ENCODE measurements at regions not wholly inside any gene's neighbourhood (a gene's known extent, or its start where the extent isn't known, plus 50 kb on each side); places are given as distances from the start of the nearest gene placed in this dataset.
"Not testable (repeated sequence)": the region's sequence is repeated elsewhere in the genome, so short reads cannot be mapped to it uniquely, and the experiment has no call there.

DNA sequence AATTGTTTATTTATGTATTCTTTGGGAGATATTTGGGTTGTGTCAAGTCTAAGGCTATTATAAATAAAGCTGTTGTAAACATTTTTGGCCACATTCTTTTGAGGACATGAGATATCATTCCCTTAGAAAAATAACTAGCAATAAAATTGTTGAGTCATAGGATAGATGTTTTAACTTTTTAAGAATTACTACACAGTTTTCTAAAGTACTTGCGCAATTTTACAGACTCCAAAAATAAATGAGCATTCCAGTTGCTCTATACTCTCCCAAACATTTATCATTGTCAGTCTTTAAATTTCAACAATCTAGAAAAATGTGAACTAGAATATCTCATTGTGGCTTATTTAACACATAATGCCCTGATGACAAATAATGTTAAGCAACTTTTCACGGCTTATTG is 189.1 kb upstream of the ADGRL3 start:
- Mint-ChIP-seq H3K4me3 (no peak overlapping the region), H3K36me3 (ENCODE audit: low read depth) (no peaks in the 10 kb centered on the region), H3K9me3 (peaks cover 23% of the 10 kb centered on the region), H3K27me3 (ENCODE audit: insufficient read depth) (no peaks in the 10 kb centered on the region), H3K27ac (no peak overlapping the region), H3K4me1 (ENCODE audit: low read depth) (no peaks in the 10 kb centered on the region)
- intact Hi-C loops (cut with micrococcal nuclease): no loop called here
- DNase-seq (ENCODE audit: low spot score): no peak

DNA sequence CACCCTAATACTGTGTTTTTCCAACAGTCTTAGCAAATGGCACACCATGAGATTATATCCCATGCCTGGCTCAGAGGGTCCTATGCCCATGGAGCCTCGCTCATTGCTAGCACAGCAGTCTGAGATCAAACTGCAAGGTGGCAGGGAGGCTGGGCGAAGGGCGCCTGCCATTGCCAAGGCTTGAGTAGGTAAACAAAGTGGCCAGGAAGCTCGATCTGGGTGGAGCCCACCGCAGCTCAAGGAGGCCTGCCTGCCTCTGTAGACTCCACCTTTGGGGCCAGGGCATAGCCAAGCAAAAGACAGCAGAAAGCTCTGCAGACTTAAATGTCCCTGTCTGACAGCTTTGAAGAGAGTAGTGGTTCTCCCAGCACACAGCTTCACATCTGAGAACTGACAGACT is 188.2 kb upstream of the ADGRL3 start:
- H3K27me3 Mint-ChIP-seq (ENCODE audit: insufficient read depth); H3K4me3 Mint-ChIP-seq; H3K4me1 Mint-ChIP-seq (ENCODE audit: low read depth); DNase-seq (ENCODE audit: low spot score); H3K36me3 Mint-ChIP-seq (ENCODE audit: low read depth); H3K27ac Mint-ChIP-seq; intact Hi-C loops (cut with micrococcal nuclease): not testable (repeated sequence)
- H3K9me3 Mint-ChIP-seq: peaks cover 26% of the 10 kb centered on the region

DNA sequence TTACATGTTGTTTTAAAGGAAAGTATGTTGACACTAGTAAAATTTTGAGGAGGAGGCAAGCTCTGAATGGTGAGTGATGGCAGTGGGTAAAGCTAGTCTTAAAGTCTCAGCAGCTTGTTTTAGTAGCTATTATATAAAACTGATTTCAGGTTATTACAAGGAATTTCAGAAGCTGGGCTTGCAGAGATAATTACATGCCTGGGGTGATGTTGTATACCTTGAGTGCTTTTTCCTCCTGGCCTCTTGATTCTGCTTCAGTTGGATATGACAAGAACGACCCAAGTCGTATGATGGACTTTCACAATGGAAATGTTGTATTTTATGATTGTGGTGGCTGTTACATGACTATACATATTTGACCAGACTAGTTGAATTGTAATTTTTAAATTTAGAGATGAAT is 175.5 kb upstream of the ADGRL3 start:
- DNase-seq (ENCODE audit: low spot score): no peak
- Mint-ChIP-seq H3K4me1 (ENCODE audit: low read depth) (no peaks in the 10 kb centered on the region), H3K27ac (no peak overlapping the region), H3K36me3 (ENCODE audit: low read depth) (no peaks in the 10 kb centered on the region), H3K27me3 (ENCODE audit: insufficient read depth) (no peaks in the 10 kb centered on the region), H3K9me3 (peaks cover 13% of the 10 kb centered on the region), H3K4me3 (no peak overlapping the region)
- intact Hi-C loops (cut with micrococcal nuclease): no loop called here

DNA sequence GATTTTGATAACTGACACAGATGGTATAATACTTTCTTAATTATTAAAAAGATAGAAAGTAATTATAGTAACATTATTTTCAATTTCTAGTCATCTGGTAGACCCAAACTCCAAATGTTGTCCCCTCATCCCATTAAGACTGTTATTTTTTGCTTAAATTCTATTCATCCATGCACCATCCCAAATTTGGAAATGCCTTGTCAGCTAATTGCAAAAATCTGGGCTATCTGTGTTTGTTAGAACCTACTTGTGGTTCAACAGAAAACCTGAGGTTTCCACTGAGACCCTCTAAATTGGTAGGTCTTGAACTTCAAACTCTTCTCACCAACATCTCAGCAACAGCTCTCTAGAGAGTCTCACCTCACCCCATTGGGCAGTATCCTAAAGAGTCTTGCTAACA is 172.2 kb upstream of the ADGRL3 start:
- no peaks in the 10 kb centered on the region for H3K36me3 Mint-ChIP-seq (ENCODE audit: low read depth)
- no peak overlapping the region for H3K27ac Mint-ChIP-seq
- no peak for DNase-seq (ENCODE audit: low spot score)
- H3K4me3 Mint-ChIP-seq: no peak overlapping the region
- no peaks in the 10 kb centered on the region for H3K4me1 Mint-ChIP-seq (ENCODE audit: low read depth)
- H3K27me3 Mint-ChIP-seq (ENCODE audit: insufficient read depth): no peaks in the 10 kb centered on the region
- intact Hi-C loops (cut with micrococcal nuclease): no loop called here
- peaks cover 9% of the 10 kb centered on the region for H3K9me3 Mint-ChIP-seq

DNA sequence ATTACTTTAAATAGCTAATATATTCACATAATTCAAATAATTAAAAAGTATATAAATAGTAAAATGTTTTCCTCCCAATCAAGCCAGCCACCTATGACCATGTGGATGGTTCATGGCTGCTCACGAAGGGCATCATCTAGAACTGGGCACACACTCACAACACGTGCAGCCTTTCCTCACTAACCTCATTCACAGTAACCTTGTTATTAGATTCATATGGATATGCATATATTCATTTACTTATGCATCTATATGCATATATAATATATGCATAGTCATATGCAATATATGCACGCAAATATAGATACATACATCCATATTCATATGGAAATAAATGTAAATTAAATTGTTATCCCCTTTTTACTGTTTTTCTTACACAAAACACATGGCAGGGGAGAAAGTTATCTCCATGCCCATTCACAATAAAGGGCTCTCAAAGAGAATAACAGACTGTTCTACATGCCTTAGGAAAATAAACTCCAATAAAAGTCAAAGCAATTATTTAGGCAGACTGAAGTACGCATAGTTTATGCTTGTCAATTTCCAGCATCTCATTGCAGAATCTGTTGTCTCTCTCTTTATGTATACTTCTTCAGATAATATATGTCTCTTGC is 163.9 kb upstream of the ADGRL3 start:
- Mint-ChIP-seq H3K4me1 (ENCODE audit: low read depth) (no peaks in the 10 kb centered on the region), H3K36me3 (ENCODE audit: low read depth) (no peaks in the 10 kb centered on the region)

DNA sequence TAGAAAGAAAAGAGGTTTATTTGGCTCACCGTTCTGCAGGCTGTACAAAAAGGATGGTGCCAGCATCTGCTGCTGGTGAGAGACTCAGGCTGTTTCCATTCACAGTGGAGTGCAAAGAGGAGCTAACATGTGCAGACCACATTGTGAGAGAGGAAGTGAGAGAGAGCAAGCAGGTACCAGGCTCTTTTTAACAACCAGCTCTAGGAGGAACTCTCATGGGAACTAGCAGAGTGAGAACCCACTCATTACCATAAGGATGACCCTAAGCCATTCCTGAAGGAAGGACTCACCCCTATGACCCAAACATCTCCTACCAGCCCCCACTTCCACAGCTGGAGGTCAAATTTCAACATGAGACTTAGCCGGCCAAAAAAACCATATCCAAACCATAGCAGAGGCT is 158.6 kb upstream of the ADGRL3 start:
- intact Hi-C loops (cut with micrococcal nuclease): no loop called here
- H3K4me3 Mint-ChIP-seq: no peak overlapping the region
- no peaks in the 10 kb centered on the region for H3K27me3 Mint-ChIP-seq (ENCODE audit: insufficient read depth)
- no peak overlapping the region for H3K27ac Mint-ChIP-seq
- H3K9me3 Mint-ChIP-seq: peaks cover 17% of the 10 kb centered on the region
- no peak for DNase-seq (ENCODE audit: low spot score)
- H3K36me3 Mint-ChIP-seq (ENCODE audit: low read depth): no peaks in the 10 kb centered on the region
- no peaks in the 10 kb centered on the region for H3K4me1 Mint-ChIP-seq (ENCODE audit: low read depth)

More for the DNA sequence above, 163.9 kb upstream of the ADGRL3 start:
- DNase-seq (ENCODE audit: low spot score): no peak
- H3K27me3 Mint-ChIP-seq (ENCODE audit: insufficient read depth): no peaks in the 10 kb centered on the region
- no peak overlapping the region for H3K4me3 Mint-ChIP-seq
- intact Hi-C loops (cut with micrococcal nuclease): no loop called here
- peaks cover 13% of the 10 kb centered on the region for H3K9me3 Mint-ChIP-seq
- H3K27ac Mint-ChIP-seq: no peak overlapping the region

DNA sequence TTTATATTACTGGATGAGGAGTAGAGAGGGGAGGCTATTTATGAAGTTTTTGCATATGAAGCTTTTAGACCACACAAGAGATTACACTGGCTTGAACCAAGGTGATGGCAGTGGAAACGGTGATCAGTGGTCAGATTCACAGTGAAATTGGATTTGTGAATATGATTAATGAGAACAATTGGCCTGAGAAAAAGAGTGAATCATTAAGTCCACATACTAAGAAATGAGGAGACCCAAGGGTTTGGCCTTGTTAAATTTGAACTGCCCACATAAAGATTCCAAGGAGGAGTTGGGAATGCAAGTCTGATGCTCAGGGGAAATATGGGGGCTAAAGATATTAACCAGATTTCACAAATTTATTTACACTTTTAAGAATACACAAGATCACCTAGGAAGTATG is 155.3 kb upstream of the ADGRL3 start:
- no peak overlapping the region for H3K4me3 Mint-ChIP-seq
- intact Hi-C loops (cut with micrococcal nuclease): no loop called here
- H3K9me3 Mint-ChIP-seq: peaks cover 12% of the 10 kb centered on the region
- H3K36me3 Mint-ChIP-seq (ENCODE audit: low read depth): no peaks in the 10 kb centered on the region
- no peak for DNase-seq (ENCODE audit: low spot score)
- H3K27ac Mint-ChIP-seq: no peak overlapping the region
- no peaks in the 10 kb centered on the region for H3K4me1 Mint-ChIP-seq (ENCODE audit: low read depth)
- H3K27me3 Mint-ChIP-seq (ENCODE audit: insufficient read depth): no peaks in the 10 kb centered on the region

DNA sequence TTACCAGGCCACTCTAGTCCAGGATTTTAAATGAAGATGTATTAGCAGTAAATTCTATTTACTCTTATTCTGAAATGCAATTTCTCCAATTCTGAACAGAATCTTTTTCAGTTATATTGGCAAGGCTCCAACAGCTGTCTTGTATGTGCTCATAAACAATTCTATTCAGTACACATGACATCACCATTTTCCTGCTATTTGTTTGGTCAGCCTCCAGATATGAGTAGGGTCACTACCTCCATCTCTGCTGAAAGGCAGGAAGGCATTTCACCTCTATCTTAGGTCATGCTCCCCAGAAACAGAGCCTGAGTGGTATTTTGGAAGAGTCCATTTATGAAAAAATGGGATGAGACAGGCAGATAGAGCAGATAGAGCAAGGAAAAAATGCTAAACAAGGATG is 151.1 kb upstream of the ADGRL3 start:
- intact Hi-C loops (cut with micrococcal nuclease): no loop called here
- Mint-ChIP-seq H3K36me3 (ENCODE audit: low read depth) (no peaks in the 10 kb centered on the region), H3K4me3 (no peak overlapping the region), H3K4me1 (ENCODE audit: low read depth) (no peaks in the 10 kb centered on the region), H3K27me3 (ENCODE audit: insufficient read depth) (no peaks in the 10 kb centered on the region), H3K27ac (no peak overlapping the region), H3K9me3 (peaks cover 1% of the 10 kb centered on the region)
- no peak for DNase-seq (ENCODE audit: low spot score)

DNA sequence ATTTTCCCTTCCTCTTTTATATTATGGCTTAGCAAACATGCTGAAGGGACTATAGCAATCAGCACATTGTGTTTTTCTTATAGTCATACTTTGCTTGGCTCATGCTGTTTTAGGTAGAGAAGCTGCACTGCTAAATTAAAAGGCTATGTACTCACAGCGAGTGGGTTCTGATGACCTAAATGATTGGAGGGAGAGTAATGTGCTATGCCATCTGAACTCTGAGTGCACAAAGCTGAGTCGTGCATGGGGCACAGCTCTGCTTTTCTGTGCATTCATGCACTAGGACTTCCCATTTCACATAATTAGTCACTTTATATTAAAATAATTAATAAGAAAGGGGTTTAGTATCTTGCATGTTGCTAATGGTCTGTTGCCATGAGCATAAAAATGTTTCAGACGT is 132.7 kb upstream of the ADGRL3 start:
- intact Hi-C loops (cut with micrococcal nuclease): no loop called here
- no peaks in the 10 kb centered on the region for H3K4me1 Mint-ChIP-seq (ENCODE audit: low read depth)
- H3K9me3 Mint-ChIP-seq: peaks cover 5% of the 10 kb centered on the region
- no peak overlapping the region for H3K27ac Mint-ChIP-seq
- no peak overlapping the region for H3K4me3 Mint-ChIP-seq
- no peak for DNase-seq (ENCODE audit: low spot score)
- no peaks in the 10 kb centered on the region for H3K27me3 Mint-ChIP-seq (ENCODE audit: insufficient read depth)
- no peaks in the 10 kb centered on the region for H3K36me3 Mint-ChIP-seq (ENCODE audit: low read depth)

DNA sequence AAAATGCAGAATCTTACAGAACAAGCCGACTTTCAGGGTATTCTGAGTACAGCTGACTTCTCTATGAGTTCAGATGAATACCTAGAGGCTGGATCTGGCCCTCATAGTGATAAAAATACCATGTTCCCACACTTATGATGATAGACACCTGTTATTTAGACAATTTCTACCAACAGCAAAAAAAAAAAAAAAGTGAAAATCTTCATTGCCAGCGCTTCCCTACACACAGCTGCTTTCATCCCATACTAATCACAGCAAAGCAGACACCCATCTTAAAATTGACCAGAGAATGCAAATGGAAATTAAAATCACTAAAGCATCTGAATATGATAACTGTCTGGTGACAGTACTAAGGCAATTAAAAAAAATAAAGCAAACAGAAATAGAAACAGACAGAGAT is 132.1 kb upstream of the ADGRL3 start:
- no peaks in the 10 kb centered on the region for H3K36me3 Mint-ChIP-seq (ENCODE audit: low read depth)
- intact Hi-C loops (cut with micrococcal nuclease): no loop called here

DNA sequence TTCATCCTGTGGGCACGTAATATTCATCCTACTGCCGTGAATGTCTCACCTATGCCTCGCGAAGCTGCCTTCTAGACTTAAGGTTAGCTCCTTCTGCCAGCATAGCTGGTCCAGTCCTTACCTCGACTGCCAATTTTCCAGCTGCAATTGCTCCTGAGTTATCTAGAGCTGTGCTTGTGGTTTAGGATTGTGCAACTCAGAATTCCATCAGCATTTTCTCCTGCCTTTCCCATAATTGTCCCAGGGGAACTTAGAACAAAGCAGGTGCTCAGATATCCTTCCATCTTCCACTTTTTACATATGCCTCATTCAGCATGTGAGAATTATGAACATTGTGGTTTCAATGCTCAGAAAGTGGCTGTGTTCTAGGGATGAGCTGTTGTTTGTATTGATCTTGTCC is 131.4 kb upstream of the ADGRL3 start:
- DNase-seq (ENCODE audit: low spot score): no peak
- Mint-ChIP-seq H3K27ac (no peak overlapping the region), H3K4me3 (no peak overlapping the region), H3K27me3 (ENCODE audit: insufficient read depth) (no peaks in the 10 kb centered on the region), H3K4me1 (ENCODE audit: low read depth) (no peaks in the 10 kb centered on the region), H3K9me3 (peaks cover 5% of the 10 kb centered on the region), H3K36me3 (ENCODE audit: low read depth) (no peaks in the 10 kb centered on the region)
- intact Hi-C loops (cut with micrococcal nuclease): no loop called here

More for the DNA sequence above, 132.1 kb upstream of the ADGRL3 start:
- Mint-ChIP-seq H3K27ac (no peak overlapping the region), H3K4me3 (no peak overlapping the region), H3K9me3 (peaks cover 5% of the 10 kb centered on the region), H3K4me1 (ENCODE audit: low read depth) (no peaks in the 10 kb centered on the region), H3K27me3 (ENCODE audit: insufficient read depth) (no peaks in the 10 kb centered on the region)
- no peak for DNase-seq (ENCODE audit: low spot score)

DNA sequence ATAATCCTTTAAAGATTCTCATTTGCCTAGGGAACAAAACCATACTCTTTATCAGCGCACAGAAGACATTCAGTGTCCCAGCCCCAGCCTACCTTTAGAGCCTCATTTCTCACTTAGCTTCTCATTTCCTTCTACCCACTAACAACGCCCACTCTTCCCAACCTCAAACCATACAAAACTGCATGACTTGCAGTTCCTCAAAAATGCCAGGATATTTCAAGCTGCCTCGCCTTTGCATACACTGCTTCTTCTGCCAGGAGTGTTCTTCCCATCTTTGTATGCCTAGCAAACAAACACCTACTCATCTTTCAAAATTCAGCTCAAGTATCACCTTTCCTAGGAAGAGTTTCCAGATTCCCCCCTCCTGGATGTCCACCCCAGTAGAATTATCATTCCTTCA is 129.9 kb upstream of the ADGRL3 start:
- no peaks in the 10 kb centered on the region for H3K4me1 Mint-ChIP-seq (ENCODE audit: low read depth)
- H3K4me3 Mint-ChIP-seq: no peak overlapping the region
- H3K27me3 Mint-ChIP-seq (ENCODE audit: insufficient read depth): no peaks in the 10 kb centered on the region
- intact Hi-C loops (cut with micrococcal nuclease): no loop called here
- no peak for DNase-seq (ENCODE audit: low spot score)
- H3K27ac Mint-ChIP-seq: no peak overlapping the region
- H3K36me3 Mint-ChIP-seq (ENCODE audit: low read depth): no peaks in the 10 kb centered on the region
- H3K9me3 Mint-ChIP-seq: peaks cover 5% of the 10 kb centered on the region

DNA sequence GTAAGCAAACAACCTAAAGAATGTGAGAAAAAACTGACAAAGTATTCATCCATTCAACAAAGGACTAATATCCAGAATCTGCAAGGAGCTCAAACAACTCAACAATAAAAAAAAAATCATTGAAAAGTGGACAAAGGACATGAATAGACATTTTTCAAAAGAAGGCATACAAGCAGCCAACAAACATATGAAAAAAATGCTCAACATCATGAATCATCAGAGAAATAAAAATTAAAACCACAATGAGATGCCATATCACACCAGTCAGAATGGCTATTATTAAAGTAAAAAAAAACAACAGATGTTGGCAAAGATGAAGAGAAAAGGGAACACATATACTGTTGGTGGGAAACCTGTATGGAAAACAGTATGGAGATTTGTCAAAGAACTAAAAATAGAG is 120.7 kb upstream of the ADGRL3 start:
- H3K4me3 Mint-ChIP-seq: no peak overlapping the region
- no peaks in the 10 kb centered on the region for H3K36me3 Mint-ChIP-seq (ENCODE audit: low read depth)
- H3K4me1 Mint-ChIP-seq (ENCODE audit: low read depth): no peaks in the 10 kb centered on the region
- H3K27ac Mint-ChIP-seq: no peak overlapping the region
- intact Hi-C loops (cut with micrococcal nuclease): no loop called here
- peaks cover 14% of the 10 kb centered on the region for H3K9me3 Mint-ChIP-seq
- no peaks in the 10 kb centered on the region for H3K27me3 Mint-ChIP-seq (ENCODE audit: insufficient read depth)
- no peak for DNase-seq (ENCODE audit: low spot score)

DNA sequence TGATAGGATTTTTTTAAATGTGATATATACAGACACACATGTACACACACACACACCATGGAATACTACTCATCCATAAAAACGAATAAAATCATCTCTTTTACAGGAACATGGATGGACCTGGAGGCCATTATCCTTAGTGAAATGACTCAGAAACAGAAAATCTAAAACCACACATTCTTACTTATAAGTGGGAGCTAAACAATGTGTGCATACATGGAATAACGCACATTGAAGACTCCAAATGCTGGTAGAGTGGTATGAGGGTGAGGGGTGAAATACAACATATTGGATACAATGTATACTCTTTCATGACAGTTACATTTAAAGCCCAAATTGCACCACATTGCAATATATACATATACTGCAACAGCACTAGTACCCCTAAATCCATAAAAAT is 120.2 kb upstream of the ADGRL3 start:
- Mint-ChIP-seq H3K27ac (no peak overlapping the region), H3K36me3 (ENCODE audit: low read depth) (no peaks in the 10 kb centered on the region), H3K4me3 (no peak overlapping the region), H3K4me1 (ENCODE audit: low read depth) (no peaks in the 10 kb centered on the region), H3K9me3 (peaks cover 16% of the 10 kb centered on the region), H3K27me3 (ENCODE audit: insufficient read depth) (no peaks in the 10 kb centered on the region)
- intact Hi-C loops (cut with micrococcal nuclease): no loop called here
- no peak for DNase-seq (ENCODE audit: low spot score)

Data from activated T-helper 1 cell treated with anti-CD3 and anti-CD28 coated beads, Interleukin-12 subunit alpha, Interleukin-12 subunit beta, Interleukin-2, Interleukin-4 antibody, amounts not matched to agents 30 ng/mL and 10 ng/mL and 1 ng/mL, durations not matched to agents 14 hours and 24 hours and 36 hours (primary cell).